ENCODE measurements at regions not wholly inside any gene's neighbourhood (a gene's known extent, or its start where the extent isn't known, plus 50 kb on each side); places are given as distances from the start of the nearest gene placed in this dataset.
"Not testable (repeated sequence)": the region's sequence is repeated elsewhere in the genome, so short reads cannot be mapped to it uniquely, and the experiment has no call there.

GRCh38 chr22:44650806-44651205, 51.2 kb upstream of the PRR5 start:
- no peak for DNase-seq (ENCODE audit: low read depth in 2 of 2)

GRCh38 chr22:44648821-44649565, 53.0 kb upstream of the PRR5 start:
- no peak for DNase-seq (ENCODE audit: low read depth in 2 of 2)

- DNase-seq (ENCODE audit: low read depth in 2 of 2), result no peak
Measured at GRCh38 chr22:44648085-44648820, 53.8 kb upstream of the PRR5 start.

GRCh38 chr22:44647141-44647540, 54.9 kb upstream of the PRR5 start:
- no peak for DNase-seq (ENCODE audit: low read depth in 2 of 2)

GRCh38 chr22:44646668-44647067, 55.3 kb upstream of the PRR5 start:
- no peak for DNase-seq (ENCODE audit: low read depth in 2 of 2)

GRCh38 chr22:44646141-44646540, 55.9 kb upstream of the PRR5 start:
- DNase-seq (ENCODE audit: low read depth in 2 of 2), result no peak

- no peak for DNase-seq (ENCODE audit: low read depth in 2 of 2)
Measured at GRCh38 chr22:44645531-44645930, 56.5 kb upstream of the PRR5 start.

GRCh38 chr22:44645083-44645482, 56.9 kb upstream of the PRR5 start:
- DNase-seq (ENCODE audit: low read depth in 2 of 2), result no peak

GRCh38 chr22:44643526-44644101, 58.4 kb upstream of the PRR5 start:
- not testable (repeated sequence) for DNase-seq (ENCODE audit: low read depth in 2 of 2)

- DNase-seq (ENCODE audit: low read depth in 2 of 2), result no peak
Measured at GRCh38 chr22:44642096-44642644, 59.8 kb upstream of the PRR5 start.

- DNase-seq (ENCODE audit: low read depth in 2 of 2), result no peak
Measured at GRCh38 chr22:44640618-44641155, 61.3 kb upstream of the PRR5 start.

GRCh38 chr22:44639891-44640617, 62.0 kb upstream of the PRR5 start:
- no peak for DNase-seq (ENCODE audit: low read depth in 2 of 2)

GRCh38 chr22:44638971-44639760, 62.8 kb upstream of the PRR5 start:
- no peak for DNase-seq (ENCODE audit: low read depth in 2 of 2)

GRCh38 chr22:44636502-44637206, 65.3 kb upstream of the PRR5 start:
- not testable (repeated sequence) for DNase-seq (ENCODE audit: low read depth in 2 of 2)

- DNase-seq (ENCODE audit: low read depth in 2 of 2), result not testable (repeated sequence)
Measured at GRCh38 chr22:44635567-44635966, 66.4 kb upstream of the PRR5 start.

GRCh38 chr22:44634426-44635321, 67.3 kb upstream of the PRR5 start:
- no peak for DNase-seq (ENCODE audit: low read depth in 2 of 2)

GRCh38 chr22:44633647-44634046, 68.4 kb upstream of the PRR5 start:
- no peak for DNase-seq (ENCODE audit: low read depth in 2 of 2)

GRCh38 chr22:44632541-44633396, 69.2 kb upstream of the PRR5 start:
- no peak for DNase-seq (ENCODE audit: low read depth in 2 of 2)

Measured in stimulated activated CD8-positive, alpha-beta memory T cell treated with anti-CD3 and anti-CD28 coated beads, Interleukin-2, amount 100 ng/mL, for 48 hours (primary cell).